Upper lobe of right lung (tissue), 1 donor: ENCODE measurements at regions not wholly inside any gene's neighbourhood (a gene's known extent, or its start where the extent isn't known, plus 50 kb on each side); places are given as distances from the start of the nearest gene placed in this dataset.
"Not testable (repeated sequence)": the region's sequence is repeated elsewhere in the genome, so short reads cannot be mapped to it uniquely, and the experiment has no call there.

Source experiments
- ATAC-seq: fragments of 200-7000 bp; cut with Tn5 transposase; one replicate; pipeline ENCODE4 v1.9.1; 2020; ENCODE audit warnings: mild to moderate bottlenecking, moderate library complexity
- DNase-seq: peaks from one replicate; pipeline ENCODE4 v3.0.0-alpha.2; 2020
- H3K27ac ChIP-seq: fragments of 200-600 bp; one replicate; pipeline ENCODE4 v1.8.0; 2022
- H3K27me3 ChIP-seq: fragments of 200-600 bp; one replicate; pipeline ENCODE4 v1.8.0; 2022; ENCODE audit warnings: mild to moderate bottlenecking
- H3K36me3 ChIP-seq: fragments of 200-600 bp; one replicate; pipeline ENCODE4 v1.8.0; 2022
- H3K4me1 ChIP-seq: fragments of 200-600 bp; one replicate; pipeline ENCODE4 v1.8.0; 2022
- H3K4me3 ChIP-seq: fragments of 200-600 bp; one replicate; pipeline ENCODE4 v1.8.0; 2022; ENCODE audit warnings: mild to moderate bottlenecking
- H3K9me3 ChIP-seq: fragments of 200-600 bp; one replicate; pipeline ENCODE4 v1.8.0; 2022
- CTCF ChIP-seq: fragments of 200-600 bp; IDR thresholded peaks from one replicate; pipeline ENCODE4 v1.8.0; 2022; ENCODE audit warnings: antibody characterized with exemption
- intact Hi-C: fragments of 100-400 bp; cut with DNase I; formaldehyde crosslinking; loops from one replicate; pipeline ENCODE4 v1.11.0; 2022
- donor health status: DM: no; HTN: yes; CAD: no; lungs with severe emphysema.

- TF ChIP-seq CTCF: no peak
- intact Hi-C loops: no loop called here
- Histone ChIP-seq H3K4me1 (no peaks in the 10 kb centered on the region), H3K4me3 (no peak overlapping the region), H3K27me3 (no peaks in the 10 kb centered on the region), H3K36me3 (no peaks in the 10 kb centered on the region), H3K9me3 (no peaks in the 10 kb centered on the region), H3K27ac (no peak overlapping the region)
- DNase-seq: no peak
- ATAC-seq: no peak
Observed at GRCh38 chr11:39745401-39745800, 1714.1 kb downstream of the LRRC4C start.

GRCh38 chr11:39741066-39741465, 1718.4 kb downstream of the LRRC4C start:
- ATAC-seq: no peak

GRCh38 chr11:39736351-39736750, 1723.1 kb downstream of the LRRC4C start:
- H3K27me3 ChIP-seq, DNase-seq, intact Hi-C loops, H3K9me3 ChIP-seq, H3K4me1 ChIP-seq, H3K36me3 ChIP-seq, H3K4me3 ChIP-seq, ATAC-seq, H3K27ac ChIP-seq: not testable (repeated sequence)

More at GRCh38 chr11:39741066-39741465, 1718.4 kb downstream of the LRRC4C start:
- DNase-seq: no peak
- no peak overlapping the region for H3K27ac ChIP-seq
- no peaks in the 10 kb centered on the region for H3K36me3 ChIP-seq
- H3K9me3 ChIP-seq: no peaks in the 10 kb centered on the region
- no peaks in the 10 kb centered on the region for H3K27me3 ChIP-seq
- no peaks in the 10 kb centered on the region for H3K4me1 ChIP-seq
- no peak for TF ChIP-seq CTCF
- intact Hi-C loops: no loop called here
- no peak overlapping the region for H3K4me3 ChIP-seq

- Histone ChIP-seq H3K27ac (no peak overlapping the region), H3K4me1 (no peaks in the 10 kb centered on the region), H3K36me3 (no peaks in the 10 kb centered on the region), H3K27me3 (no peaks in the 10 kb centered on the region), H3K4me3 (no peak overlapping the region), H3K9me3 (no peaks in the 10 kb centered on the region)
- no peak for ATAC-seq
- no peak for DNase-seq
- TF ChIP-seq CTCF: no peak
- intact Hi-C loops: no loop called here
Observed at GRCh38 chr11:39732001-39732400, 1727.5 kb downstream of the LRRC4C start.

- intact Hi-C loops: no loop called here
- no peaks in the 10 kb centered on the region for H3K27me3 ChIP-seq
- H3K9me3 ChIP-seq: no peaks in the 10 kb centered on the region
- ATAC-seq (no peak), DNase-seq (no peak)
- no peak overlapping the region for H3K27ac ChIP-seq
- no peak for TF ChIP-seq CTCF
- no peaks in the 10 kb centered on the region for H3K36me3 ChIP-seq
- H3K4me3 ChIP-seq: no peak overlapping the region
- H3K4me1 ChIP-seq: no peaks in the 10 kb centered on the region
Observed at GRCh38 chr11:39725081-39725480, 1734.4 kb downstream of the LRRC4C start.

GRCh38 chr11:39724404-39724803, 1735.0 kb downstream of the LRRC4C start:
- H3K36me3 ChIP-seq: no peaks in the 10 kb centered on the region
- no peak overlapping the region for H3K4me3 ChIP-seq
- H3K27ac ChIP-seq: no peak overlapping the region
- no peaks in the 10 kb centered on the region for H3K4me1 ChIP-seq
- intact Hi-C loops: no loop called here
- ATAC-seq (no peak), DNase-seq (no peak)
- H3K27me3 ChIP-seq: no peaks in the 10 kb centered on the region
- no peaks in the 10 kb centered on the region for H3K9me3 ChIP-seq
- TF ChIP-seq CTCF: no peak
